Adipose tissue (tissue), 3 donors: ENCODE measurements at regions not wholly inside any gene's neighbourhood (a gene's known extent, or its start where the extent isn't known, plus 50 kb on each side); places are given as distances from the start of the nearest gene placed in this dataset.
"Not testable (repeated sequence)": the region's sequence is repeated elsewhere in the genome, so short reads cannot be mapped to it uniquely, and the experiment has no call there.

Experiments used
- H3K27ac ChIP-seq: one replicate; pipeline ENCODE4 v1.5.1; 2013; ENCODE audit warnings: low read depth, low read length
- WGBS, 3 donors: extraction: QIAGEN DNeasy Blood & Tissue Kit; methylation state at CpG; one replicate each; pipeline ENCODE4 v1.1.7; 2013; 5-methylcytosine and 5-hydroxymethylcytosine counted together
- donor health status: healthy with polysubstance abuse.
- donor health status: Bipolar disorder and iron deficiency.
- donor health status: healthy.

- WGBS, 3 donors: 75 to 94% (median 90%) methylated on average over 5 of the region's 5 CpGs
- H3K27ac ChIP-seq: no peak overlapping the region
These were observed 159.9 kb upstream of the PFN2 start for GRCh38 chr3:150130404-150131100.

DNA sequence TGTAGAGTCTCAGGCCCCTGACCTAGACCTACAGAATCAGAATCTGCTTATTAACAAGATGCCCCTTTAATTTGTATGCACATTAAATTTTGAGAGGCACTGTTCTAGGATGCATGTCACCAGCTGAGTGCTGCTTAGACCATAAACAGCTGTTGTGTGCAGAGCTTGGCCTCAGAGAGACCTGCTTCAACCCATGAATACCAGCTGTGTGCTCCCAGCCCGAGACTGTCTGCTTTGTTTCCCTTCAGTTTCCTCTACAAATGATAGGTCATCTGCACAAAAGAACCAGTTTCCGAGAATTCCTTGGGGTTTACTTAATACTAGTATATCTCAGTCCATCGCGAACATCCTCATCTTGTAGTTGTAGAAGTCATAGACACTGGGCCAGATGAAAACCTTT, 158.5 kb upstream of the PFN2 start:
- 74 to 88% (median 85%) methylated on average over 4 of the region's 4 CpGs for WGBS, 3 donors

GRCh38 chr3:150128126-150128525, 157.4 kb upstream of the PFN2 start:
- WGBS, 3 donors: 51 to 74% (median 56%) methylated on average over 3 of the region's 3 CpGs
- H3K27ac ChIP-seq: no peak overlapping the region

More for the DNA sequence above, 158.5 kb upstream of the PFN2 start:
- H3K27ac ChIP-seq: no peak overlapping the region

DNA sequence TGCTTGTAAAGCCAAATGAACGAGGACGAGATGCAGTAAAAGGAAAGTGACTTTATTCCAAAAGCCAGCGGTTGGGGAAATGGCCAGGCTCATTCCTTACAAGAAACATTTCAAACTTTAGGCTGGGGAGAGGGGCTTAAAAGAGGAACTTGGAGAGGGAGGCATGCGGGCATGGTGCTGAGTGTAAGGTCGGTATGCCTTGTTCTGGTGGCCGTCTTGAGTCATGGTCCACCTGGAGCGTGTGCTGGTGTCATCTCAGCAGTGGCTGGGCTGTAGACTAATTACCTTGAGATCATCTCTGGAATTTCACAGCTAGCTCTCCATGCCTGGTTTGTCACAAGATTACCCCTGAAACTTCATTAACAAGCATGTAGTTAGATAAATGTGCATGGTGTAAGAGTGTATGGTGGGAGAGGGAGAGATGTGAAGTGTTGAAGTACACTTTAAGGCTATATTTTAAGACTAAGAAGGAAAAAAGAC, 156.4 kb upstream of the PFN2 start:
- no peak overlapping the region for H3K27ac ChIP-seq
- WGBS, 3 donors: 72 to 91% (median 77%) methylated on average over 7 of the region's 7 CpGs

DNA sequence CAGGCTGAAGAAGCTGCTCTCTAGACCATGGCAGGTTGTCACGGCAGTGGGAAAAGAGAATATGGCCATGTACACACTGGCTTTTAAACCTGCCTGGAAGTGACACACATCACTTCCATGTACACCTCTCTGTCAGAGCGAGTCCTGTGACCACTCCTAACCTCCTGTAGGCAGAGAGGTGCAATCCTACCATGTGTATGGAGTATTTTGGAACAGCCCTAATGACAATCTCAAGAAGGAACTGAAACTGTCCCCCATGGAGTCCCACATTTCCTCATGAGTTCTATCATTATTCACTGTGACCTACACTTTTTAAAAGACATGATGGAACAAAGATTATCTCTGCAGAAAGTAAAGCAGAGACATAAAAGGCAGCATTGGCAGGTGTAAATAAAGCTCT, 153.4 kb upstream of the PFN2 start:
- WGBS, 3 donors: 88 to 91% (median 91%) methylated on average over 2 of the region's 2 CpGs
- no peak overlapping the region for H3K27ac ChIP-seq

- WGBS, 3 donors: 53 to 68% (median 56%) methylated on average over 2 of the region's 2 CpGs
- H3K27ac ChIP-seq: not testable (repeated sequence)
These were observed 152.6 kb upstream of the PFN2 start for GRCh38 chr3:150123249-150123648.

GRCh38 chr3:150118219-150118618, 147.5 kb upstream of the PFN2 start:
- no peak overlapping the region for H3K27ac ChIP-seq
- WGBS, 3 donors: 75 to 91% (median 84%) methylated on average over 1 of the region's 1 CpG

DNA sequence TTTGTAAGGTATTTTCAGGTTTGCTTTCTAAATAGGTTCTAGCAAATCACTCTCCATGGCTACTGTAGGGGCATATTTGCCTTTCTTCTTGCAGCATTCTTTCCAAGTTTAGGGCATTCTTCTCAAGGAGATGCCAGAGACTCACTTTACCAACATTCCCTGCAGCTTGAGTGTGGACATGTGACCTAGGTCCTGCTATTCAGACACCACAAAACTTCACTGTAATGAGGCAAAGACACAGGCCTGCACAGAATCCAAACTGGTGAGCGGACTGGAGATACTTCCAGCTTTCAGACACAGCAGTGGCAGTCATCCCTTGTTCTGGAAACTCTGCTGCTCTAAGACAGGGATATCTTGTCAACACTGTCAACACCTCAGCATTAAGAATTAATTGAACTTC, 146.4 kb upstream of the PFN2 start:
- WGBS, 3 donors: 88 to 95% (median 95%) methylated on average over 1 of the region's 1 CpG
- no peak overlapping the region for H3K27ac ChIP-seq

- WGBS, 3 donors: 64 to 69% (median 65%) methylated on average over 4 of the region's 4 CpGs
- H3K27ac ChIP-seq: no peak overlapping the region
These were observed 145.5 kb upstream of the PFN2 start for GRCh38 chr3:150116196-150116595.

- WGBS, 3 donors: 69 to 81% (median 69%) methylated on average over 3 of the region's 3 CpGs
These were observed 144.3 kb upstream of the PFN2 start for GRCh38 chr3:150114873-150115540.

GRCh38 chr3:150114273-150114672, 143.6 kb upstream of the PFN2 start:
- 61 to 69% (median 67%) methylated on average over 2 of the region's 2 CpGs for WGBS, 3 donors

More at GRCh38 chr3:150114873-150115540, 144.3 kb upstream of the PFN2 start:
- H3K27ac ChIP-seq: no peak overlapping the region

GRCh38 chr3:150110097-150110496, 139.4 kb upstream of the PFN2 start:
- H3K27ac ChIP-seq: no peak overlapping the region
- WGBS, 3 donors: 69 to 96% (median 96%) methylated on average over 5 of the region's 5 CpGs

More at GRCh38 chr3:150114273-150114672, 143.6 kb upstream of the PFN2 start:
- H3K27ac ChIP-seq: no peak overlapping the region

GRCh38 chr3:150107429-150108175, 136.9 kb upstream of the PFN2 start:
- no peak overlapping the region for H3K27ac ChIP-seq

GRCh38 chr3:150106740-150107428, 136.2 kb upstream of the PFN2 start:
- H3K27ac ChIP-seq: no peak overlapping the region
- WGBS, 3 donors: 59 to 65% (median 64%) methylated on average over 2 of the region's 2 CpGs

More at GRCh38 chr3:150107429-150108175, 136.9 kb upstream of the PFN2 start:
- WGBS, 3 donors: 72 to 88% (median 77%) methylated on average over 5 of the region's 5 CpGs

DNA sequence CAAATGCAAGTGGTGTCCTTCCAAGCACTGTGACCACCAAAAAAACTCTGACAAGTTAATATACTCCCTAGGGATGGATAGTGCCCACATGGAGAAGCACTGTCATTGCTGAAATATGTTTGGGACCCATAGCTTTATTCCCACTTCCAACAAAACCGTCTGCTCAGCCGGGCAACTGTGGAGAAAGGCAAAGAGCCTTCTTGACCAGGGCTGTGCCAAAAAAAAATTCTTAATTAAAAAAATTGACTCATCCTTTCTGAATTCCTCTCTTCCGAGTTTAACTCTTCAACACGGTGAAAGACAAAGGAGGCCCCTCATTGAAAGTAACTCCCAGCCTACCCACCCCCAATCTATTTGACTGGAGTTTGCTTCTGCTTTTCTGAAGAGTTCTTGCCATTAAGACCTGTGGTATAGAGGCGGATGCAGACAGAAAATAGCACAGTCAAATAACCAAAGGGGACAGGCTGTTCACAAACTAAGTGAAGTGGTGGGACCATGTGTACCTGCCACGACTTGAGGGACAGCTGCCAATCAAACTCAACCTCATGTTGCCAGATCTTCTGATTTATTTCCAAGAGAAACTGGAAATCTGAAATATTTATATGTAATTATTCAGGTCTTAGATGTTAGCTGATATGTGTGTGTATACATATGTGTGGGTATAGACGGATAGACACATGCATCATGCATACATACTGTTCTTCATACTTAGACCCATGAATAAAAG, 135.4 kb upstream of the PFN2 start:
- 82 to 84% (median 84%) methylated on average over 7 of the region's 7 CpGs for WGBS, 3 donors
- H3K27ac ChIP-seq: no peak overlapping the region

- 88 to 94% (median 91%) methylated on average over 1 of the region's 1 CpG for WGBS, 3 donors
- no peak overlapping the region for H3K27ac ChIP-seq
These were observed 134.3 kb upstream of the PFN2 start for GRCh38 chr3:150105025-150105424.

DNA sequence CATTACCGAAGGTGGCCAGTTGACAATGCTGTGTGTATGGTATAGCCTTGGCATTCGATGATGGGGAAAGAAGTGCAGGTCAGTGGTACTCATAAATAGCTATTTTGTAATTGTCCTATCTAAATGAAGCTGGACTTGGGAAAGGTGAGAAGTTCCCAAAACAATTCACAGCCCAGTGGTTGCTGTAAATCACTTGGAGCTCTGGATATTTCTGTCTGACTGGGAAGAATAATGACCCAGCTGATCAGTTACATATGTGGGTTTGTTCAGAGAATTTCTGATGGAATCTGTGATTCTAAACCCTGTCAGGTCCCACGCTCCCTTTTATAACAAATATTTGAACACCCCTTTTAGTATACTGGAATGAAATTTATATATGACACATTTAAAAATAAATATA, 133.9 kb upstream of the PFN2 start:
- 87 to 91% (median 89%) methylated on average over 3 of the region's 3 CpGs for WGBS, 3 donors
- H3K27ac ChIP-seq: no peak overlapping the region

DNA sequence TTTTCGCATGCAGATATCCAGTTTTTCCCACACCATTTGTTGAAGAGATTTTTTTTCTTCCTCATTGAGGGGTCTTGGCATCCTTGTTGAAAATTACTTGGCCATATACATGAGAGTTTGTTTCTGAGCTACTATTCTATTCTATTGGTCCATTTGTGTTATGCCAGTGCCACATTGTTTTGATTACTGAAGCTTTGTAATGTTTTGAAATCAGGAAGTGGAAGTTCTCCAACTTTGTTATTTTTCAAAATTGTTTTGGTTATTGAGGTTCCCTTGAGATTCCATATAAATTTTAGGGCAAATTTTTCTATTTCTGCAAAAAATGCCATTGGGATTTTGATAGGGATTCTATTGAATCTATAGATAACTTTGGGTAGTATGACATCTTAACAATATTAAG, 130.3 kb upstream of the PFN2 start:
- 90 to 100% (median 99%) methylated on average over 1 of the region's 1 CpG for WGBS, 3 donors
- no peak overlapping the region for H3K27ac ChIP-seq
